Upper lobe of left lung (tissue), 6 donors: ENCODE measurements at regions not wholly inside any gene's neighbourhood (a gene's known extent, or its start where the extent isn't known, plus 50 kb on each side); places are given as distances from the start of the nearest gene placed in this dataset.

ENCODE experiments used
- ATAC-seq, 2 donors: fragments of 200-7000 bp; cut with Tn5 transposase; one replicate each; pipeline ENCODE4 v1.9.1; 2022; ENCODE audit warnings: mild to moderate bottlenecking in 2 of 2, moderate library complexity in 2 of 2; ENCODE audit not compliant: low FRiP score in 2 of 2
- DNase-seq, 2 donors: peaks; one replicate each; pipeline ENCODE4 v3.0.0-alpha.2; 2019 to 2020
- H3K27ac ChIP-seq, 4 donors: fragments of 200-600 bp; sonication (generic); one replicate each; pipeline ENCODE4 v1.5.1; 2016 to 2019
- H3K27me3 ChIP-seq, 4 donors: fragments of 200-600 bp; sonication (generic); one replicate each; pipeline ENCODE4 v1.5.1; 2017 to 2019
- H3K36me3 ChIP-seq, 4 donors: fragments of 200-600 bp; sonication (generic); one replicate each; pipeline ENCODE4 v1.5.1; 2016 to 2019
- H3K4me1 ChIP-seq, 4 donors: fragments of 200-600 bp; sonication (generic); one replicate each; pipeline ENCODE4 v1.5.1; 2018 to 2019
- H3K4me3 ChIP-seq, 4 donors: fragments of 200-600 bp; sonication (generic); one replicate each; pipeline ENCODE4 v1.5.1; 2017 to 2019; ENCODE audit warnings: mild to moderate bottlenecking in 2 of 4, moderate library complexity in 1 of 4
- H3K9me3 ChIP-seq, 4 donors: fragments of 200-600 bp; sonication (generic); one replicate each; pipeline ENCODE4 v1.5.1; 2018 to 2019
- CTCF ChIP-seq, 6 experiments: fragments of 450-650 bp in 4 of 6; fragments of 200-600 bp in 2 of 6; sonication (generic) in 2 of 6; IDR thresholded peaks; one replicate each; pipeline ENCODE4 v1.5.1; 2016 to 2019; ENCODE audit warnings: antibody characterized with exemption in 6 of 6
- EP300 ChIP-seq, 4 donors: sonication (generic); formaldehyde crosslinking; IDR thresholded peaks; one replicate each; pipeline ENCODE4 v1.5.1; 2017; ENCODE audit warnings: antibody characterized with exemption in 4 of 4, control low read depth in 2 of 4
- POLR2A ChIP-seq, 4 donors: fragments of 450-650 bp; IDR thresholded peaks; one replicate each; pipeline ENCODE4 v1.5.1; 2016 to 2017; ENCODE audit warnings: antibody characterized with exemption in 4 of 4, mild to moderate bottlenecking in 2 of 4
- POLR2AphosphoS5 ChIP-seq, 2 donors: sonication (generic); formaldehyde crosslinking; IDR thresholded peaks; one replicate each; pipeline ENCODE4 v1.5.1; 2017; ENCODE audit warnings: antibody characterized with exemption in 2 of 2
- WGBS, 2 donors: methylation state at CpG; one replicate each; pipeline ENCODE4 v1.1.5; 2017 to 2018; 5-methylcytosine and 5-hydroxymethylcytosine counted together
- donor health status: DM: no; HTN: no; CAD: no; lungs with moderate emphysema.
- donor health status: DM: no; HTN: yes; CAD: no; lungs with severe emphysema.

- ATAC-seq (no peak), DNase-seq (no peak)
- Histone ChIP-seq H3K4me1 (no peaks in the 10 kb centered on the region), H3K4me3 (no peak overlapping the region), H3K9me3 (no peaks in the 10 kb centered on the region), H3K27ac (no peak overlapping the region), H3K27me3 (no peaks in the 10 kb centered on the region), H3K36me3 (no peaks in the 10 kb centered on the region)
- 83% methylated on average over 2 of the region's 2 CpGs for WGBS, 2 donors
- TF ChIP-seq POLR2A (IDR thresholded peaks at IDR 0.05) = no peak
- no peak for TF ChIP-seq CTCF (IDR thresholded peaks at IDR 0.05)
- no peak for TF ChIP-seq EP300 (IDR thresholded peaks at IDR 0.05)
- no peak for TF ChIP-seq POLR2AphosphoS5 (IDR thresholded peaks at IDR 0.05)
These were observed 285.9 kb downstream of the IL15 start for GRCh38 chr4:141922236-141922635.

GRCh38 chr4:141926406-141926805, 290.0 kb downstream of the IL15 start:
- H3K4me1 ChIP-seq = no peaks in the 10 kb centered on the region
- no peak for ATAC-seq
- TF ChIP-seq POLR2AphosphoS5 (IDR thresholded peaks at IDR 0.05) = no peak
- TF ChIP-seq CTCF (IDR thresholded peaks at IDR 0.05) = no peak
- TF ChIP-seq POLR2A (IDR thresholded peaks at IDR 0.05) = no peak
- TF ChIP-seq EP300 (IDR thresholded peaks at IDR 0.05) = no peak
- no peak for DNase-seq
- H3K9me3 ChIP-seq = no peaks in the 10 kb centered on the region
- H3K27me3 ChIP-seq = no peaks in the 10 kb centered on the region
- H3K4me3 ChIP-seq = no peak overlapping the region
- WGBS, 2 donors = 0 to 14% methylated on average over 1 of the region's 1 CpG
- H3K27ac ChIP-seq = no peak overlapping the region
- no peaks in the 10 kb centered on the region for H3K36me3 ChIP-seq

GRCh38 chr4:141932490-141932889, 296.1 kb downstream of the IL15 start:
- DNase-seq (no peak), ATAC-seq (no peak)
- TF ChIP-seq POLR2AphosphoS5 (IDR thresholded peaks at IDR 0.05) (no peak), POLR2A (IDR thresholded peaks at IDR 0.05) (no peak), CTCF (IDR thresholded peaks at IDR 0.05) (no peak), EP300 (IDR thresholded peaks at IDR 0.05) (no peak)
- Histone ChIP-seq H3K27me3 (no peaks in the 10 kb centered on the region), H3K4me3 (no peak overlapping the region), H3K36me3 (no peaks in the 10 kb centered on the region), H3K9me3 (peaks cover 0 to 8% (median under 1%) of the 10 kb centered on the region in 4 donors), H3K27ac (no peak overlapping the region), H3K4me1 (no peaks in the 10 kb centered on the region)

- Histone ChIP-seq H3K27me3 (no peaks in the 10 kb centered on the region), H3K4me1 (no peaks in the 10 kb centered on the region), H3K27ac (no peak overlapping the region), H3K9me3 (peaks cover 0 to 17% (median 8%) of the 10 kb centered on the region in 4 donors), H3K4me3 (no peak overlapping the region), H3K36me3 (no peaks in the 10 kb centered on the region)
- no peak for DNase-seq
- WGBS, 2 donors = 84 to 96% methylated on average over 1 of the region's 1 CpG
- no peak for ATAC-seq
- TF ChIP-seq POLR2A (IDR thresholded peaks at IDR 0.05) (no peak), EP300 (IDR thresholded peaks at IDR 0.05) (no peak)
These were observed 297.6 kb downstream of the IL15 start for GRCh38 chr4:141933978-141934377.

- WGBS, 2 donors = 66 to 74% methylated on average over 2 of the region's 2 CpGs
- DNase-seq (no peak), ATAC-seq (no peak)
- no peak overlapping the region for H3K27ac ChIP-seq
- no peaks in the 10 kb centered on the region for H3K4me1 ChIP-seq
- TF ChIP-seq EP300 (IDR thresholded peaks at IDR 0.05) (no peak), POLR2A (IDR thresholded peaks at IDR 0.05) (no peak), POLR2AphosphoS5 (IDR thresholded peaks at IDR 0.05) (no peak), CTCF (IDR thresholded peaks at IDR 0.05) (no peak)
- H3K36me3 ChIP-seq = no peaks in the 10 kb centered on the region
- H3K9me3 ChIP-seq = no peaks in the 10 kb centered on the region
- H3K4me3 ChIP-seq = no peak overlapping the region
- no peaks in the 10 kb centered on the region for H3K27me3 ChIP-seq
These were observed 319.3 kb downstream of the IL15 start for GRCh38 chr4:141955696-141956095.
